ENCODE measurements at regions not wholly inside any gene's neighbourhood (a gene's known extent, or its start where the extent isn't known, plus 50 kb on each side); places are given as distances from the start of the nearest gene placed in this dataset.

DNA sequence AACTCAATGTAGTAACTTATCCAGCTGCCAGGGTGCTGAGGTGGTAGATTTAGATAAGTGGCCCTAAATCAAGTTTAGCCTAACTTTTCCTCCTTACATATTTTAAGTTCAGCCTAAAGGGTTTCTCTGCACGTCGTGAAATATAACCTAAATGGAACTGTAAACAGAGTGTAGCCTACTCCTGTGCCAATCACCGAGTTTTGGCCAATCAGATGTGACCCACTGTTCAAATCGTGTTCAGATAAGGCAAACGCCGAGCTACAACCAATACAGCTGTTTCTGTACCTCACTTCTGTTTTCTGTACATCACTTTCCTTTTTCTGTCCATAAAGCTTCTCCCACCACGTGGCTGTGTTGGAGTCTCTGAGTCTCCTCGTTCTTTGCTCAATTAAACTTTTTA is 904.2 kb upstream of the POT1 start:
- TF ChIP-seq CTCF (IDR thresholded peaks at IDR 0.05): no peak
- TF ChIP-seq EZH2phosphoT487 (IDR thresholded peaks at IDR 0.05): no peak
- no peak for TF ChIP-seq EZH2 (IDR thresholded peaks at IDR 0.05)
